Lower leg skin (tissue), 4 donors: ENCODE measurements at regions not wholly inside any gene's neighbourhood (a gene's known extent, or its start where the extent isn't known, plus 50 kb on each side); places are given as distances from the start of the nearest gene placed in this dataset.

Experiments used
- DNase-seq, 2 donors: peaks; one replicate each; pipeline ENCODE4 v3.0.0-alpha.2; 2019; ENCODE audit warnings: low spot score in 2 of 2
- H3K4me3 ChIP-seq: fragments of 200-600 bp; sonication (generic); 2 replicates; pipeline ENCODE4 v1.5.1; 2017; ENCODE audit warnings: mild to moderate bottlenecking, low read depth; ENCODE audit not compliant: poor library complexity, severe bottlenecking
- POLR2A ChIP-seq, 2 donors: fragments of 450-650 bp; IDR thresholded peaks; one replicate each; pipeline ENCODE4 v1.6.1; 2016 to 2017; ENCODE audit warnings: antibody characterized with exemption in 2 of 2, mild to moderate bottlenecking in 1 of 2, moderate library complexity in 1 of 2
- WGBS, 2 donors: methylation state at CpG; one replicate each; pipeline ENCODE4 v1.1.5; 2018; 5-methylcytosine and 5-hydroxymethylcytosine counted together
- intact Hi-C: fragments of 100-400 bp; cut with DNase I; formaldehyde crosslinking; loops from one replicate; pipeline ENCODE4 v1.15.0; 2023; ENCODE audit warnings: low total_unique reads
- TF ChIP-seq, protein P1 (sequence below), 3 donors: fragments of 450-650 bp; IDR thresholded peaks; one replicate each; pipeline ENCODE4 v1.5.1; 2016; ENCODE audit warnings: antibody characterized with exemption in 3 of 3, mild to moderate bottlenecking in 3 of 3, moderate library complexity in 2 of 3

DNA sequence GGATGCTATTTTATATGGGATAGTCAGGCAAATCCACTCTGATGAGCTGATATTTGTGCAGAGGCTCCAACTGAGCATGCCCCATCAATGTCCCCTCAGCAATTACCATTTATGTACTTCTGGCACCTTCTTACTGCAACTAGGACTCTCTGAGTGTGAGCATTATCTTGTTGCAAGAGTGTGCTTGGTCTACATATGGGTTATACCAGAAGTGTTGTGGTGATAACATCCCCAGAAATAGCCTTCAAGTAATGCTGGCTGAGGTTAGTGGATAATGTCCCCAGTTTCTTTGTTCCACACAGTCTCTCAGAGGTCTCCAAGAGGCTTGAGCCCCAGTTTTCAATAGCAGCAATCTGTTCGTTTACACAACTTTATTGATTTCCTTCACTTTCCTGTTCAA lies 408.6 kb downstream of the JRKL start:
- WGBS, 2 donors = 77 to 80% methylated on average over 1 of the region's 1 CpG
- TF ChIP-seq POLR2A (IDR thresholded peaks at IDR 0.05) = no peak
- TF ChIP-seq, protein P1, sequence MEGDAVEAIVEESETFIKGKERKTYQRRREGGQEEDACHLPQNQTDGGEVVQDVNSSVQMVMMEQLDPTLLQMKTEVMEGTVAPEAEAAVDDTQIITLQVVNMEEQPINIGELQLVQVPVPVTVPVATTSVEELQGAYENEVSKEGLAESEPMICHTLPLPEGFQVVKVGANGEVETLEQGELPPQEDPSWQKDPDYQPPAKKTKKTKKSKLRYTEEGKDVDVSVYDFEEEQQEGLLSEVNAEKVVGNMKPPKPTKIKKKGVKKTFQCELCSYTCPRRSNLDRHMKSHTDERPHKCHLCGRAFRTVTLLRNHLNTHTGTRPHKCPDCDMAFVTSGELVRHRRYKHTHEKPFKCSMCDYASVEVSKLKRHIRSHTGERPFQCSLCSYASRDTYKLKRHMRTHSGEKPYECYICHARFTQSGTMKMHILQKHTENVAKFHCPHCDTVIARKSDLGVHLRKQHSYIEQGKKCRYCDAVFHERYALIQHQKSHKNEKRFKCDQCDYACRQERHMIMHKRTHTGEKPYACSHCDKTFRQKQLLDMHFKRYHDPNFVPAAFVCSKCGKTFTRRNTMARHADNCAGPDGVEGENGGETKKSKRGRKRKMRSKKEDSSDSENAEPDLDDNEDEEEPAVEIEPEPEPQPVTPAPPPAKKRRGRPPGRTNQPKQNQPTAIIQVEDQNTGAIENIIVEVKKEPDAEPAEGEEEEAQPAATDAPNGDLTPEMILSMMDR (IDR thresholded peaks at IDR 0.05) = no peak
- no peak overlapping the region for H3K4me3 ChIP-seq
- DNase-seq = no peak
- intact Hi-C loops = no loop called here

DNA sequence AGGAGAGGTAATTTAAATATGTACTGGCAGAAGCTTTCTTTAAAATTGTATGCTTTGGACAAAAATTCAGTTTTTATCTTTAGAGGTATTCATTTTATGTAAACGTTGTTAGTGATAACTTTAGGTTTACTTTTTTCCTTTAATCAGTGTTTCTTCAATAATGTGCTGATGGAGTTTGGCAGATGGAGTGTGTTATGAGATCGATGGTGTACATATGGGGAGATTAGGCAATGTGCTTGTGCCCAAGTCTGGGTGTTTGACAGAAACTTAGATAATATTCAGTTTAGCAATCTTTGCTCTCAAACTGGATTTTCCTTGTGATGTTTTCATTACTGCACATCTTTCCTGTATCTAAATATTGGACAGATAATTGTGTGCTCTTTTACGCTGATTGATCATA lies 425.4 kb downstream of the JRKL start:
- WGBS, 2 donors = 56 to 63% methylated on average over 3 of the region's 3 CpGs
- no peak for DNase-seq
- no peak overlapping the region for H3K4me3 ChIP-seq
- no peak for TF ChIP-seq POLR2A (IDR thresholded peaks at IDR 0.05)
- TF ChIP-seq, protein P1 (IDR thresholded peaks at IDR 0.05) = no peak
- intact Hi-C loops = no loop called here

DNA sequence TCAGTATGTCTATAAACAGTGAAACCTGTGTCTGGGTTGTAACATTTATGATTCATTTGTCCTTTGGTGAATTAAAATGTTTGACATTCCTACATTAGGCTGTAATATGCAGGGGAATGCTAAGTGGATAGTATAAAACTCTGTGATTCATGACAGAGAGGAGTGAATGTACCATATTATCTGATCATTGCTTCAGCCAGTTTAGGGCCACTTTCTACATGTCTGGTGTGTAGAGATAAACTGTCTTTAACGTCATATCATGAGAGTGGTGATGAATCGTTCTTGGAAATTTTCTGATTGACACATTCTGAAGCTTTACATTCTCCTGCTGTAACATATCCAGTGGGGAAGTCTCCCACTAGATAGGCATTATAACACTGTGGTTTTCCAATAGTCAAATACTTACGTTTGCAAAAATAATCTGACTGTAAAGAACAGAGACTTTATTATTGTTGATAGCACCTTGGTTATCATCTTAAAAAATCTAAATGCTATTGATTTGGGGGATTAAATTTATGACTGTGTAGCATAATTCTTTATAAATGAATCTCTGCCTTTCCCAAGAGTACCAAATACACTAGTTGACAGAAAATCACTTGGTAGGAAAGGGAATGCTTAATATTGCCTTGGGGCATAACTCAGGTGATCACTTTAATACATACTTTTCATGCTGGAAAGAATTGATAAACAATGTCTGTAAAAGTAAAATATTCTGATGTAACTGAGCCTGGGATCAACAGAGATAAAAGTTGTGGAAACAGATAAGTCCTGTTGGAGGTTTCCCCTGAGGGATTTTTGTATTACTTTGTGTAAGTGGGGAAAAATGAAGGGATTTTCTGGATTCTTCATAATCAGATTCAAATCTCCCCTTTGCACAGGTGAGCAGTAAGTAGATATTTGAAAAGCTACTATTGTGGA lies 427.9 kb downstream of the JRKL start:
- intact Hi-C loops = no loop called here
- 43 to 44% methylated on average over 3 of the region's 3 CpGs for WGBS, 2 donors
- DNase-seq = no peak
- no peak overlapping the region for H3K4me3 ChIP-seq
- TF ChIP-seq, protein P1 (IDR thresholded peaks at IDR 0.05) = no peak

DNA sequence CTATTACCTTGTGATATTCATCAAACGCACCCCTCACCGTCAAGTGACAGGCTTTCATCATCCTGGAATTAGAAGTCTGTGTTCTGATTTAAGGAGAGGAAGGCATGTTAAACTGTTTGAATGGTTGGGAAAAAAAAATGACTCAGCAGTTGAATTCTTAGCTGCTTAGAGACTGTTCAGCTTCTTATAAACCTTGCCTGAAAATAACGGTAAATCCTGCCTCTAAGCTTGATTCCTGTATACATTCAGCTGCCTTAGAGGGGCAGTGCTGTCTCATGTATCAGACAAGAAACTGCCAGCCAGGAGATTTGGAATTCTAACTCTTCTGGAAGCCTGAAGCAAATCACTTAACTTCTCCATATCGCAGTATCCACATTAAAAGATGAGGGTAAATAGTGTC lies 437.4 kb downstream of the JRKL start:
- DNase-seq = no peak
- no peak overlapping the region for H3K4me3 ChIP-seq
- WGBS, 2 donors = 61 to 72% methylated on average over 4 of the region's 4 CpGs
- TF ChIP-seq POLR2A (IDR thresholded peaks at IDR 0.05) = no peak
- TF ChIP-seq, protein P1 (IDR thresholded peaks at IDR 0.05) = no peak
- intact Hi-C loops = no loop called here

DNA sequence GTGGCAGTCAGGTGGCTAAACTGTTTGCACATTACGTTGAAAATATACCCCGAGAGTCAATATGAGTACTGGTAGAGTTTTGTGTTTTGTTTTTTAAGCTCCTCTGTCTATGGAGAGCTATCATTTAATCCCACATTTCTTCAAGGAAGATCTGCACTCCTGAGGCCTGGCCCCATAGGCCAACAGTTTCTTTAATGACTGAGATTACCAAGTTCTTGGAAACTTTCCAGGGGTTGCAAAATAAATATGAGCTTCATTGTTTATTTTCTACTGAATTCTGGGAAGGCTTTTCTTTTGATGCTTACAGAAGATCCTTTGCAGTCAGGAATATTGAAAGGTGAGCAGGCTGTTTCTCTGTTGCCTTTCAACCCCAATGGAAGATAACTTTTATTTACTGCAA lies 452.0 kb downstream of the JRKL start:
- H3K4me3 ChIP-seq = no peak overlapping the region
- TF ChIP-seq, protein P1 (IDR thresholded peaks at IDR 0.05) = no peak
- TF ChIP-seq POLR2A (IDR thresholded peaks at IDR 0.05) = no peak
- DNase-seq = no peak
- WGBS, 2 donors = 82 to 87% methylated on average over 2 of the region's 2 CpGs
- intact Hi-C loops = no loop called here

DNA sequence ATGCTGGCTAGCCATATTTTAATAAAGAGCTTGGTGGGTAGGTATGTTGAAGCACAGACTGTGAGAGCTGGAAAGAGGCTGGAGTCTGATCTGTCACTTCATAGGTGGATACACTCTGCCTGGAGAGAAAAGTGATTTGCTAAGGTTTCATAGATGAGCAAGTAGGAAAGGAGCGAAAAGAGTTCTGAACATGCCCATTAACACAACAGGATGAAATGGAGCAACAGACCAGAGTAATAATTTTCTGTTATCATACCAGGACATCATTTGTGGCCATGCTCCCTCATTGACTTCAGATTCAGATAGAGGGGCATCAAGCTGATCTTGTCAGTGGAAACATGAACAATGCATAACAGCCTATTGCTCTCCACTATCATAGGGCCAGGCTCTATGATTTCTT lies 452.9 kb downstream of the JRKL start:
- DNase-seq = no peak
- no peak overlapping the region for H3K4me3 ChIP-seq
- 94 to 97% methylated on average over 1 of the region's 1 CpG for whole genome bisulfite sequencing, 2 donors
- no peak for TF ChIP-seq POLR2A (IDR thresholded peaks at IDR 0.05)
- TF ChIP-seq, protein P1 (IDR thresholded peaks at IDR 0.05) = no peak
- intact Hi-C loops = no loop called here
